Activated CD8-positive, alpha-beta memory T cell treated with anti-CD3 and anti-CD28 coated beads for 48 hours (primary cell): ENCODE measurements at regions not wholly inside any gene's neighbourhood (a gene's known extent, or its start where the extent isn't known, plus 50 kb on each side); places are given as distances from the start of the nearest gene placed in this dataset.

Source experiments
- DNase-seq, 3 experiments: peaks; one replicate each; pipeline ENCODE4 v3.0.0-alpha.2; 2020; ENCODE audit warnings: low read depth in 2 of 3, low spot score in 2 of 3

DNA sequence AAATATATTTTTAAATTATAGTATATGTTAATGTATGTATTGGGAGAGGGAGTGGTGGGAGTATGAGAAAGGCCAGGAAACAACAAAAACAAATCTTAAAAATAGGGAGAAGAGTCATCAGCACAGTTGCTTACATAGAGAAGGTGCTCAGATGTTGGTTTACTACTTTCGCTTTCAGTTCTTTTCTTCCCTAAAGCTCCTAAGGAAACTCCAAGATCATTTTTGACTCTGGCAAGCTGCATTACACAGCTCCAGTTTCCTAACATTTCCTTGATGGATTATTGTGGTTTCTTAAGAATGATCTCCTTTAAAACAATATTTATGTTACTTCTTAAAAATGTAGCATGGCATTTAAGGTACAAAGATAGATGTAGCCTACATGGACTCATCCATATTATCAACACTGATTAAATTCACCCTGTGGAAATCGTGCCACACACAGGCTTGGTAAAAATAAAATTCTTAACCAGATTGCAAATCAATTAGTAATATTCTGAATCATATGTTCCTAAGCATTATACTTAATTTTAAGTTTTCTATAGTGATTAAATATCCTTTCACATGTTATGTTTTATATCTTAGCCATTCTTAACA, 118.0 kb upstream of the MAN1A1 start:
- DNase-seq: no peak

DNA sequence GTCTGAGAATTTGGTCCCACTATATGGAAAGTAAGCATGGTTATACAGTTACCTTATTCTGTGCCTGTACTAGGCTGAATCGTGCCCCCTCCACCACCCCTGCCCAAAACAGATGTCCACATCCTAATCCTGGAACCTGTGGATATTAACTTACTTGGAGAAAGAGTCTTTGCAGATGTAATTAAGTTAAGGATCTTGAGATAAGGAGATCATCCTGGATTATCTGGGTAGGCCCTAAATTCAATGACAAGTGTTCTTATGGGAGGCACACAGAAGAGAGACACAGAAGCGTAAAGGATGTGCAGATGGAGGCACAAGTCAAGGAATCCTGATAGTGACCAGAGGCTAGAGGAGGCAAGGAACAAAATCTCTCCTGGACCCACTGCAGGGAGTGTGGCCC, 116.7 kb upstream of the MAN1A1 start:
- no peak for DNase-seq

DNA sequence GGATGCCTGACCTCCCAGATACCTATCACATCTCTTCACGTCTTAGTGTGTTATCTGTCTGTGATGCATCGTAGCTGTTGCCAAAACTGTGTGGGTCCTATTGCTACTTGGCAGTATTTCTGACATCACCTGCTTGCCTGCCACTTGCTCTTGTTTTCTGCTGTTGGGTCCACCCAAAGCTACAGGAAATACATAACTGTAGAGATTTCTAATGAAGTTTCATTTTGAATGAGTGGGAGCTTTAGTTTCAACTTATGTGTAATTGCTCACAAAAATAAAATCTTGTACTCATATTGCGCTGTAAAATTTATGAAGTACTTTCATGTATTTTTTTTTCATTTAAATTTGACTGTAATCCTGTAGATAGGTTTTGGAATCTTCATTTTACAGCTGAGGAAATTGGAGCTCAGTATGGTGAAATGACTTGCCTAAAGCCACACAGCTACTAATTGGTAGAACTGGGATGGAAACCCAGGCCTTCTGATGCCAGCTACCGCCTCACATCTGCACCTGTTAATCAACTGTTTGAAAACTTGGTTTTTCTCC, 113.6 kb upstream of the MAN1A1 start:
- no peak for DNase-seq

DNA sequence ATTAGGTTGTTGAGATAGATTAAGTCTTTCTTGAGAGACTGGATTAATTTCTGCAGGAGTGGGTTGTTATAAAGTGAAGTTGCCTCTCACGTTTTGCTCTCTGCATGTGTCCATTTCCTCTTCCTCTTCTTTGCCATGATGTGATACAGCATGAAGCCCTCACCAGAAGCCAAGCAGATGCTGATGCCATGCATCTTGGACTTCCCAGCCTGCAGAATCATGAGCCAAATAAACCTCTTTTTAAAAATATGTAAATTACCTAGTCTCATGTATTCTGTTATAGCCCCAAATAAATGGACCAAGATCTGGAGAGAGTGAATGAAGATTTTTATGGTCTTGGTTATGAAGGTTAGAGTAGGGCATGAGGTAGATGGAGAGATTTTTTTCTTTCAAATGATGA, 111.6 kb upstream of the MAN1A1 start:
- DNase-seq: no peak

DNA sequence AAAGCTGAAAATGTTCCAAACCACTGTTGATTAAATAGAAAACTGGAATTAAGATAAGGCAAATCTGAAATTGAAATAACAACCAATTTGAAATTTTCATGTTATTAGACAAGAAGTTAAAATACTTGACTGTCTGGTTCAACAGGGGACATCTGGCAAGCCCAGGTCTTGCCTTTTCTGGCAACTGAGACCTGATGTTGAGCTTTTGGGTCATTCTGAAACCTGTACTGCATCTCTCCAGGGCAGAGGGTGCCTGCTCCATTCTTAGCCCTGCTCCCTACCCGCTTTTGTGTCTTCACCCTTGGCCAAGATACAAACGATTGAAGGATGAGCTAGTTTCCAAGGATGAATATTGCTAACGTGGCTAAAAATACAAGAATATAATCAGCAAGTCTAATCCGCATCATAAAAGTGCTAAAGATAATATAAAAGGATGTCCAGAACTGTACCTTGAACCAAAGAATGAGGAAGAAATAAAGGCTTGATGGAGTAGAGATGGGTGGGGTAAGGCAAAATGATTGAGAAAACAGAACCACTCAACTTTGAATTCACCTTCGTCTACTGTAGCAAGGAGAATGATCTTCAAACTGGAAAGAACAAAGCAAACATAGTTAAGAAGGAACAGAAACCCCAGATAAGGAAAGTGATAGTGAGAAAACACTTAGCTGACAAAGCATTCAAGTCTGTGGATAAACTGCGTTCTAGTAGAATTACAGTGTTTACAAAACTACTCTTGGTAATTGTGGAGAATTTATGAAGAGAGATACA, 109.8 kb upstream of the MAN1A1 start:
- DNase-seq: no peak

DNA sequence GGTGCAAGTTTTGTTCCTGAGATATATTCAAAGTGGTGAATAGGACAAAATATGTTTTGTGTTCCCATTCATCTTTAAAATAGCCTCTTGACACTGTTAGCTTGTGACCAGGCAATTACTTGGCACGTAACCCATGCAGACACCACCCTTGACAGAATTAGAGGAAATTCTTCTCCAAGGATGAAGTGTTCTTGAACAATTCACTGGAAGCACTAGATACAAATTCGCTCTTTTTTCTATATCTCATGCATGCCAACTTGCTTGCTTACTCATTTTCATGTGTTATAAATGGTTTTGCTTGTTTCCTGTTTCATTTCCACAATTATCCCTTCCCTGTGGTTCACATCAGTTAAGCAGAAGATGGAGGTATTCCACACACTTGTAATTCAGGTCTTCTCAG, 105.2 kb upstream of the MAN1A1 start:
- no peak for DNase-seq

DNA sequence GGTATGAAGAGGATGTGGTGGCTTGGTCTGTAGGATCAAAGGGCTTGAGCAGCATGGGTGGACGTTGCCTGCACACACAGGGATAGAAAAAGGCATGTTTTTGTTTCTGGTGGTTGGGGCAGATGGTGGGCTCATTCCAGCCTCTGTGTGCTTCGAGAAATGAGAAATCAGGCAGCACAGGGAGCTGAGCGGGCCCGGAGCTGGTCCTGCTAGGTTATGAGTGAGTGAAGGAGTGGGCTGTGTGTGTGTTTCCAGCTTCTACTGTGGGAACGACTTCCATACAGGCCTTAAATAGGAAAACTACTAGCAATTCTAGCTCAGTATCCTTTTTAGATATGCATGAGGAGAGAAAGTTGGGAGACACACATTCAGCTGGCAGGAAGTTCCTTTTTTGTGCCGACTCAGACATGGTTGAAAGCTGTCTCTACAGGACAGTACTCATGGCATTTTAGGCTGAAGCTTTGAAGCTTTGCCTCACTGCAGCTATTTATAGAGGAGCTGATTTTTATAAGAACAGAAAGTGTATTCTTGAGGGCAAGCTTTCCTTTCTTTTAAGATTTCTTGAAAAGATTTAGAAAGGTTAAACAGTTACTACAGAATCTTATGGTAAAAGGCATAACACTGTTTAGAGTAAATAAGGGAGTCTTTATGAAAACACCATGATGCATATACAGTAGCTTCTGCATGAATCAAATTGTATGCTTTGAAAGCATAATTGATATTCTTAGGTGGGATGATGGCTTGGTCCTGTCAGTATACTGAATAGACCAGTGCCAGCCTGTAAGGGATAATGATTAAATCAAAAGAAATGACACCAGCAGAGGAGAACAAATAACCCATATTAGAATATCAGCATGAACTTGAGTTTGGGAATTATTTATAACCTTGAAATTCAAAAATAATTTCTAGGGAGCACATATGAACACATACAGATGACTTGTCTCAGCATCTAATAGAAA, 104.0 kb upstream of the MAN1A1 start:
- no peak for DNase-seq

DNA sequence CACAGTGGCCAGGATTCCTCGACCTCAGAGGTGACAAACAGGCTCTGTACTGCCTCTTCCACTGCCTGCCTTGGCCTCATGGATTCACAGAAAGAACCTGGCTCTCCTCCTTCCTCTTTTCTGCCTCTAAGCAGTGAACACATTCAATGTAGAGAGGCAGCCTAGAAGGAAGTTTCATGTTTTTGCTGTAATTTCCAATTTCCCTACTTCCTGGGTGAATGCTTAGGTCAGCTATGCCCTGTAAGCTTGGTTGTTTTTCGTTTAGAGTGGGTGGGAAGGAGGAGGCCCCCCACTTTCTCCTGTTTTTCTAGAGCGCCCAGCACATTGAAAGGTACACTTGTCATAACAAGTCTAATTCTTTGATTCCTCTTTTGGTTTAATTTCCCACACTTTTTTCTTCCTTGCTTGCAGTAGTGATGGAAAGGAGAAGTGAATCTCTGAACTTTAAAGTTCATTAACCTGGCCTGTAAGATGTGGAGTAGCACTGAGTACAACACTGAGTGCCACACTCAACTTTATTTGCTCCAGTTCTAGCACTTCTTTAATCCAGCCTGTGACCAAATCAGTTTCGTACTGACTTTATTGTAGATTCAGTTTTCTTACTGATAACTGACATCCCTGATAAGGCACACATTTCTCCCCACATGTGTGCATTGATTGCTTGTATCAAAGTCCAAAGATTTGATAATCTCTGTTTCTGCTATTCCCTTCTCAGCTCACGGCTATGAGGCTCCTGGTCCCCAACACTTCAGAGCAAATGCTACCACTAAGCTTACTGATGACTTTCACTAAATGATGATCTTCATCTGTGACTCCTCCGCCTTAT, 100.0 kb upstream of the MAN1A1 start:
- DNase-seq: no peak

DNA sequence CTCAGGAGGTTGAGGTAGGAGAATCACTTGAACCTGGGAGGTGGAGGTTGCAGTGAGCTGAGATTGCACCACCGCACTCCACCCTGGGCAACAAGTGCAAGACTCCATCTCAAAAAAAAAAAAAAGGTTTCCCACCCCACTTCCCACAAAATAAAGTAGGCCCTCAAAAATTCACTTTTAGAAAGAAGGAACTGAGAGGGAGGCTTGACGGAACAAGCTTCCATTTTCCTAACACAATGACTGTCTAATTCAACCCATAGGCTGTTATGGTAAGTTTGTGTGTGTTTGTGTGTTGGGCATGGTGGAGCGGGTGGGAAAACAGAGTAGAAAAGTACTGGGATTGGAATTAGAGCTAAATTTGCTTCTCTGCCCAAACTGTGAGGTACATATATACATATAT, 98.4 kb upstream of the MAN1A1 start:
- DNase-seq: no peak

DNA sequence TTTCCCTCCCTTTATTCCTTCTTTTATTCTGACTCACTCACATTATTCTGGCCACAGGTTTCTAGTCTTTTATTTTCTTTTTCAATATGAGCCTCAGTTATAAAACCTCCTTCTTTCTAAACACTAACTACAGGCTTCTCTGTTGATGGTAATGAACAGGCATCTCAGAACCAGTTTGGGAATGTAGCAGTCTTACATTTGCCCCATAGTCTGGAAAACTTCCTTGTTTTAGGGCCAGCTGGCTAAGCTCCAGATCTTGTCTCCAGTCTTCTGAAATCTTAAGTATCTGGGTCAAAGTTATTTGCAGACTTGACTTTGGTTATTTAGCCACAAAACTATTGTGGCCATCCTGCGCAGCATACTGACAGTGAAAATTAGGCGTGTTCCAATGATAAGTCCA, 97.0 kb upstream of the MAN1A1 start:
- no peak for DNase-seq

DNA sequence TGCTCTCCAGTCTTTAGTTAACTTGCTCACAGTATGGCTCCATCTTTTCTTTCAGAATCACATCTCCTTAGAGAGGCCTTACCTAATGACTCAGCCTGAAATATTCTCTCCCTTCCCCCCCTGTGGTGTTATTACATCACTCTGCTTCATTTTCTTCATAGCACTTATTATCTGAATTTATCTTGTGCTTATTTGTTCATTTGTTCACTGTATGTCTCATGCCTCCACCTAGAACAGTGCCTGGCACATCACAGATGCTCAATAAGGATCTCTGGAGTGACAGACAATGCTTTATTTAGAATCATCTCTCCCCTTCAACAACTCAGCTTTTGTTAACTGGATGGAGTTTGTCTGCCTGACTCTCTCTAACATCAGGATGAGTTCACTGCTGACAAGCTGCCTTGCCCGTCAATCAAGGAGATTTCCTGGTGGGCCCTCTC, 96.6 kb upstream of the MAN1A1 start:
- no peak for DNase-seq

DNA sequence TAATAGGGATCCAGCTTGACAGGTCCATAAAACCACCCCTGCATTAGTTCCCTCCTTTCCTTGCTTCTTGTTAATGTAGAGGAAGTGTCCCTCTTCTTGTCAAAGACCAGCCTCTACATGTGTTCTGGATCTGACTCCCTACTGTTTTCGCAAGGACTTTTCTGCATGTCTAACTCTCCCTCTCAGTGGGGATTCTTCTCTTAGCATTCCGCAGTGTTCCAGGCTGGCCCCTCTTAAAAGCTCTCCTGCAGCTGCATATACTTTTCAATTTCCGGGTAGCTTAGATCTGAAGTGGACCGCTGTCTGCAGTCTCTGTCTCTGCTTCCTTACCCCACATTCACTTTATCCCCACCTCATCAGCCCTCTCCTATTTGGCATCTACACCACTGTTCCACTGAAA, 96.1 kb upstream of the MAN1A1 start:
- DNase-seq: no peak

DNA sequence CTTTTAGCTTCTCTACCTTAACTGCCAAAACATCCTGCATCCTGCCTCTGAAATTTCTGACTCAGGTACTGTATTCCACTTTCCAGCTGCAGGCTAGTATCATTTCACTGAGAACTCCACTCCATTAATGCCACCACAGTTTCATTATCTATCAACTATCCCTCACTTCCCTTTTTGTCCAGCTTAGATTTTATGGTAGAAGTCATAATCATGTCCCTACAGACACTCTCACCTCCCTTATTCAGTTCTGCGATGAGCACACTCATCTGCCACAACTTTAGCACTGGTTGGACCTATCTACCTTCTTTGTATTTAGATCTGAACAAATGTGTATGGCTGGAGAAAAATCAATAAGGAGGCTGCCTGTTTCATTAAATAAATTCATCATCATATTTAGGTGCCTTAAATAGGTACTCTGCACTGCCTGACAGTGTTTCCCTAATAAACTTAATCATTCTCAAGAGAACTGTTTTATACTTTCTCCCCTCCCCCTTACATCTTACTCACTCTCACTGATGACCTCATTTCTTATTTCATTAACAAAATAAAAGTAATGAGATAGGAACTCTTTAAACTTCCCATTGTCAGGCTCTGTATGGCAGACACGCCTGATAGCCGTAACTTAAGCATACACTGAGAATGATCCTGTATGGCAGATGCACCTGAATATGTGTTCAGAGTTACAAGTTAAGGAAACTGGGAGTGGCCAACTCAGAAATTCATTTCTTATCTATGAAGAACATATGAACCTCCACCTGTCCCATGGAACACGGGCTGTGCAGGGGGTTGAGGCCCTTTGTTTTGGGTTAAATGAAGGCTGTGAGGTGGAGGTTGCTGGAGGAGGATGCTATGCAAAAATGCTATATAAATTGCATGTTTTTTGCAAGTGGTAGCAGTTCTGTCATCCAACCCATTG, 95.3 kb upstream of the MAN1A1 start:
- DNase-seq: no peak

DNA sequence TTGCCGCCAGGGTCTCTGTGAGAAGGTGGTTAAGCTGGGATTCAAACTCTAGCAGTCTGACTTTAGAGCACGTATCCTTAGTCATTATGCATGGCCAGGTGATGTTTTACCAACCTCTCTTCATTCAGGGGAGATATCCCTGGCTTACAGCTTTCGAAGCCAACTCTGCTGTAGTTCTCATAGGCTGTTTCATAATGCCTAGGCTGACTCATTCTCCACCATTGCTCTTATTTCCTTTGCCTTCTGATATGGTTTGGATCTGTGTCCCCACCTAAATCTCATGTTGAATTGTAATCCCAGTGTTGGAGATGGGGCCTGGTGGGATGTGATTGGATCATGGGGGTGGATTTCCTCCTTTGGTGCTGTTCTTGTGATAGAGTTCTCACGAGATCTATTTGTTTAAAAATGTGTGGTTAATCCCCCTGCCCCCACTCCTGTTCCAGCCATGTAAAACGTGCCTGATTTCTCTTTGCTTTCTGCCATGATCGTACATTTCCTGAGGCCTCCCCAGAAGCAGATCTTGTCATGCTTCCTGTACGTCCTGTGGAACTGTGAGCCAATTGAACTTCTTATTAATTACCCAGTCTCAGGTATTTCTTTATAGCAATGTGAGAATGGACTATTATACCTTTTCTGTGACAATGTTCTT, 94.6 kb upstream of the MAN1A1 start:
- DNase-seq: no peak

DNA sequence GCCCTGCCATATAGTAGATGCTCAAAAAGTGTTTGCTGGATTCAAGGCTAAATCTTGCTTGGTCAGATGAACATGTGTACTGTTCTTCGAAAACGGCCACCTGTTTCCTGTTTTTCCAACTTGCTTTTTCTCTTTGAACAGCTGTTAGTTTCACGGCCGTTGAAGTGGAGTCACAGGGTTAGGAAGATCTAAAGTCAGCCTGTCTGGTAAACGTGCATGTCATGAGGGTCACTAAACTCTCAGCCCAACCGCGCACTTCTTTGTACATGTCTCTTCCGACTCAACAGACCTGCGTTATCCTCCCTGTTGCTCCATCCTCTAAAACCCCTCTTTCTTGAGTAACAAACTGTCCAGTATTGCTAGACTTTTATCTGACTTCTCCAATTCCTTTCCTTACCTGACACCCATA, 93.2 kb upstream of the MAN1A1 start:
- no peak for DNase-seq

DNA sequence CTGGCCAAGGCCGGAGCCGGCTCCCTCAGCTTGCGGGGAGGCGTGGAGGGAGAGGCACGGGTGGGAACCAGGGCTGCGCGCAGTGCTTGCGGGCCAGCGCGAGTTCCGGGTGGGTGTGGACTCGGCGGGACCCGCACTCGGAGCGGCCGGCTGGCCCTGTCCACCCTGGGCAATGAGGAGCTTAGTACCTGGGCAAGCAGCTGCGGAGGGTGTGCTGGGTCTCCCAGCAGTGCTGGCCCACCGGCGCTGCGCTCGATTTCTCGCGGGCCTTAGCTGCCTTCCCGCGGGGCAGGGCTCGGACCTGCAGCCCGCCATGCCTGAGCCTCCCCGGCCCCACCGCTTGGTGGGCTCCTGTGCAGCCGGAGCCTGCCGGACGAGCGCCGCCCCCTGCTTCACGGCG, 91.4 kb upstream of the MAN1A1 start:
- no peak for DNase-seq

DNA sequence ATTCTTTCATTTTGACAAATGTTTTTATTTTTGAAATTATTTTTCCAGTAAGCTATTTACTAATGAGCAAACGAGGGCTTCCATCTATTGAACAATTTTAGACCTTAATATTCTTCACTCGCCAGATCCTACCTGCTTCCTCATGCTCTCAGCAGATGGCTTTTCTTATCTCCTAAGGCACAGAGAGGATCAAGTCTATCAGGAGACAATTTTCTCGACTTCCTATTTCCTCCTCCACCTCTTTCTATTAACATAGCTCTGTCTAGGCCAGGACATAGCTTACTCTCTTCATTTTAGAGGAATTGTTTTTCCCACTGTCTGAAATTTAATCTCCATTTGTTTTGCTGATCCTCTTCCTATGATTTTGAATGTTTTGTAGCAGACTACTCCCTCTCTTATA, 87.0 kb upstream of the MAN1A1 start:
- no peak for DNase-seq

DNA sequence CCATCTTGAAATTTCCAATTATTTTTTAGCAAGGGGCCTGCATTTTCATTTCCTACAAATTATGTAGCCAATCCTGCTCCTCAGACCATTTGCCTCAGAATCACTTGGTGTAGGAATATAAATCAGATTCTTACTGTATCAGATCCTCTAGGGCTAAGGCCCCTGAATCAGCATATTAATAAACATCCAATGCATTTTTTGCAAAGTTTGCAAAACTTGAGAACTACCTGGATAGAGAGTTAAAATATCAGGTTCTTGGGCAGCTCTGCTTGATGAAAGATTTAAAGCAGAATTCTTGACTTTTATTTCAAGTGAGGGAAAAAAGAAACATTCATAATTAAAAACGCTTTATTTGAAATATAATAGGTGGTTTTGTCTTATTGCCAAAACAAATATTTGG, 82.2 kb upstream of the MAN1A1 start:
- no peak for DNase-seq

DNA sequence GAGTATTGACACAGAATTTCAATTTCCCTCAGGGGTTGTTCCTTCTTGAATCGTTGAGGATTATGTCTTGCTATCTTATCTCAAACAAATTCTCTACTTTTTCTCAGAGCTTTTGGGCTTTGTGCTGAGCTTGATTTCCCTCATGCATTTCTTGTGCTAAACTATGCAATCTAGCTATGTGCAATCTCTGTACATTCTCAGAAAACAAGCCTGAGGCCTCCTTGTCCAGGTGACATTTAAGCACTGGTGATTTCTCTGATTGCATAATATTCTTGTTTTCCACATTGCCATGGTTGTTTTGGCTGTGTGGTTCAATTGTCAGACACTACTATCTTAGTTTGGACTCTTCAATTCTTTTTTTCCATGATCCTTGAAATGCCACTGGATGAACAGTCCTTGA, 81.2 kb upstream of the MAN1A1 start:
- no peak for DNase-seq
